ENCODE measurements at regions not wholly inside any gene's neighbourhood (a gene's known extent, or its start where the extent isn't known, plus 50 kb on each side); places are given as distances from the start of the nearest gene placed in this dataset.

- DNase-seq: no peak
Measured at GRCh38 chr3:110126065-110126464, 788.7 kb upstream of the DPPA4 start.

DNA sequence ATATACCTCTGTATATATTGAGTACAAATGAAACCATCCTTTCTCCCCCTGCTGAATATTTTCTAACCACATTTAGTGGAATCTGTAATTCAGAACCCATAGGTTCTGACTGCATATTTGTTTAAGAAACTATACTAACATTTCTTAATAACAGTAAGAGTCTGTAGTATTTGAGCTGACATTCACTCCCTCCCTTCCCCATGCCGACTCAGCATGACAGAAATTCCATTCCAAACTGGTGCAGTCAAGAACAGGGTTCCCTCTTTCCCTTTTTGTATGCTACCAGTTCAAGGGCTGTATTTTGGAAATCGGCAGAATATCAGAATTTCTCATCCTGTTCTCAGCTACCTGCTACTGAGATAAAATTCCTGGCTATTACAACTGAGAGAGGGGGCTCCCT is 796.6 kb upstream of the DPPA4 start:
- no peak for DNase-seq

GRCh38 chr3:110139048-110139447 is 801.7 kb upstream of the DPPA4 start:
- DNase-seq: no peak

GRCh38 chr3:110139821-110140220 is 802.5 kb upstream of the DPPA4 start:
- DNase-seq: no peak

GRCh38 chr3:110149763-110150162 is 812.4 kb upstream of the DPPA4 start:
- DNase-seq: no peak

GRCh38 chr3:110157221-110157620 is 819.9 kb upstream of the DPPA4 start:
- DNase-seq: no peak

DNA sequence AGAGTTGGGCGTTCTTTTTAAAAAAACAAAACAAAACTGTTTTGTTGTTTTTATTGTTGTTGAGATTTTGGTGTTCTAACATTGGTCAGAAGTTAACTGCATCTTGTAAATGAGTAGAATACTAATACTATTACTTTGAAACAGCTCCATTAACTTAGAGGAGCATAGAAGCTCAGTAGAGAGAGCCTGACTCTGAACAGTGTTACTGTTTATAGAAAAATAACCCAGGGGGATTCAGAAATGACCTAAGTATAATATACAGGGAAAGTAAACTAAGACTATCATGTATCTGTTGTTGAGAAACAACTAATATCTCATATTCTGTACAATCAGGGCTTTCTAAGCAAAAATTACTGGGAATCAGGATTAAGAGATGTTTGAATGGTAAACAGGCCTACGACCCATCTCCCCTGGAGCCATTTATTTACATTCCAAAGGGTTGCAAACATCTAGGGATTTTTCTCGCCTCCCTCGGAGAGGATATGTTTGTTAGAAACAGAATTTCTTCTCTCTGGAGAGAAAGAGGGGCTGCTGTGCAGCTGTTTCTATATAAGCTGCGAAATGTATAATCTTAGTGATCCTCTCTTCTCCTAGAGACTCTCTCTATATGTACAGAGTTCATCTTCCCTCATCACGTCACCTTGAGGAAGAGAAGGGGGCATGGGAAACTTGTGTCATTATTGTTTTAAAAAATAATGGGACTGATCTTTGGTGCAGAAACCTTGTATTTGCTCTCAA is 827.5 kb upstream of the DPPA4 start:
- no peak for DNase-seq

GRCh38 chr3:110165370-110165743 is 828.0 kb upstream of the DPPA4 start:
- no peak for DNase-seq

DNA sequence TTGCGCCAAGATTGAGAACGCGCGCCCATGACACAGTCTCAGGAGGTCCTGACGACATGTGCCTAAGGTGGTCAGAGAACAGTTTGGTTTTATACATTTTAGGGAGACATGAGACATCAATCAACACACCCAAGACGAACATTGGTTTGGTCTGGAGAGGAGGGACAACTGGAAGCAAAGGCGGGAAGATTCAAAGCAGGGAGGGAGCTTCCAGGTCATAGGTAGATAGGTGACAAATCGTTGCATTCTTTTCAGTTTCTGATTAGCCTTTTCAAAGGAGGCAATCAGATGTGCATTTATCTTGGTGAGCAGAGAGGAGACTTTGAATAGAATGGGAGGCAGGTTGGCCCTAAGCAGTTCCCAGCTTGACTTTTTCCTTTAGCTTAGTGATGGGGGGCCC is 828.4 kb upstream of the DPPA4 start:
- DNase-seq: no peak

GRCh38 chr3:110166791-110167190 is 829.4 kb upstream of the DPPA4 start:
- no peak for DNase-seq

DNA sequence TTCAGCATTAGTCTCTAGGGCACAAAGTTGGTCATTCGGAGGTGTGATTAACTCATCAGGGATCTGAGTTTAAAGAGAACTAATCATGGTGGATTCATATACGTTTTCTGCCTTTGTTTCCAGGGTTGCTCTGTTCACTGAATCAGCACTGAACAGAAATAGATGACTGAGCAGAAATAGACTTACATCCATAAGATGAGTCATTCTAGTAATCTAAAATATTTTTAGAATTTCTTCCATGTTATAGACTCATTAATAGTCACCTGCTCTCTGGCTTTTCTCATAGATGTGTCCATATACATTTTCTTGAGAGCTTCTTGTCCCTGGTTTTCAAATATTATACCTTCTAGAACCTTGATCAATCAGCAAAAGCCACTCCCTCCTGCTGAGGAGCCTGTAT is 837.6 kb upstream of the DPPA4 start:
- DNase-seq: no peak

DNA sequence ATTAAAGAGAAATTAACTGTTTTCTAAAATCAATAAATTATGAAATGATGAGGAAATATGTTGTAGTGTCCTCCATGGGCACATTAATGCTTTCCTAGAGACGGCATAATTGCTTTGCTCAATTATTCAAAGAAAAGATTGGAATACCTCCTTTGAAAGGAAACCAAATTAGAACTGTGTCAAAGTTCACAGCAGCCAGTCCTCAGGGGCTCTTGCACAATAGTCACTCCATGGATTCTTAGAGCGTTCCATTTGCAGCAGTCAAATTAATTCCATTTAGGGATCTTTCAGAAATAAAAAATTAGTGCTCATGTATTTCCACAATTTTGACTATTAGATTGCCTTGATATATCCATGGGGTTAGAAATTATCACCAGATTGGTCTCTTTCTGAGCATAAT is 841.6 kb upstream of the DPPA4 start:
- DNase-seq: no peak

DNA sequence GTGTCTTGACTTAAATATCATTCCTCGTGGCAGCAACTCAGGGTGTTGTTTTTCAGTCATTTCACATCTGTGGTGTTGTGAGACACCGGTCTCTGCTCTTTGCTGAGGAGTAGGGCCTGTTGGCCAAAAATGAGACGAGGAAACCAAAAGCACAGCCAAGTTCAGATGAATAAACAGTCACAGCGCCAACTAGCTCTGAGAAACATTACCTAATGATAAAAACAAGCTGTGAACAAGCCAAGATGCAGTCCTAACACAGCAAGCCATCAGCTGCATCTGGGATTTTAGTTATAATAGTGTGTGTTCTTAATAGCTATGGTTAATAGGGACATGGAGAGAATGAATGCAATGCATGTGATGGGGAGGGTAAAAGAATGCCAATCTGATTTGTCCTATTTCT is 843.4 kb upstream of the DPPA4 start:
- no peak for DNase-seq

DNA sequence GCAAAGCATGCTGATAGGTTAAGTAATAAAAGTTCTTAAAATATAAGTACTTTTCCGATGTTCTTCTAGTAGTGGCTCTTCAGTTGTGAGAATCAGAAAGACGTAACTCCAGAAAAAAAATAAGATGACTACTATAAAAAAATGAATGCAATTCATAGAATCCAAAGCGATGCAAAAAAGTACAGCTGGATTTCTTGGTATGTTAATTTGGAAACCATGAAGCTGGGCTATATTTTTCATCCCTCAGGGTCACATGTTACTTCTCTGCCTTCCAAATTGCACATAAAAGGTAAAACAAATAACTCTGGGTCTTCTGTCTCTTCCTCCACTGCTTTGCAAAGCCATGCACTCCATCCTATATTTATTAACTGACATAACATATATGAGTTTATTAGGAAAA is 843.9 kb upstream of the DPPA4 start:
- no peak for DNase-seq

- DNase-seq: no peak
Measured at GRCh38 chr3:110184536-110184935, 847.2 kb upstream of the DPPA4 start.

DNA sequence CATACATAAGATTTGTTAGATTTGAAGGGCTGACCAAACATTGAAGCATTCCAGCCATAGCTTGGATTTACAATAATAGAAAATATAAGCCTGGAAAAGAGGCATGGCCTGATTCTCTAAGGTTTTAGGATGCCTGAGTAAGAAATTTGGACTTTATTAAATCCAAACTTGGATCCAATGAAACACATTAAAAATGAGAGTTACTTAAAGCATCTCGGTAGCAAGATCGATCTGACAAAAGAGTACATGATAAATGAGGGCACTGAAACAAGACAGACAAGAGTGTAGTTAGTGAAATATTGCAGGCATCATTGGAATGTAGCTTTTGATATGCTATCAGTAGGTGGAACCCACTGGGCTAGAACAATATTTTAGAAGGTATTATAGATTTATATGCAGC is 855.7 kb upstream of the DPPA4 start:
- no peak for DNase-seq

- no peak for DNase-seq
Measured at GRCh38 chr3:110198717-110199587, 861.6 kb upstream of the DPPA4 start.

DNA sequence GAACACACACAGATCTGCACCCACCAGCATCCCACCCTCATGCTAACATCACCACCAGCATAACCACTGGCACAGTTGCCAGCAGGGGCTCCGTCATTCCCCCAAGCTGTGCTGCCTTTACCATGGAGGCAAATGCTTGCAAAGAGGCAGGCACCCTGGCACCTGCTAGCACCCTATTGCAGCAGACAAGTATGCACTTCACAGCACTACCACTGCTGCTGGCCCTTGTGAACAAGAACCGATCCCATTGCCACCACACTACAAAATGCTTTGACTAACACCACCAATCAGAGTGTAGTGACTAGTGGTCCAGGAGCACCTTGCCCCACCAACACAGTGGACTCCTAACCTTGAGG is 862.2 kb upstream of the DPPA4 start:
- no peak for DNase-seq

DNA sequence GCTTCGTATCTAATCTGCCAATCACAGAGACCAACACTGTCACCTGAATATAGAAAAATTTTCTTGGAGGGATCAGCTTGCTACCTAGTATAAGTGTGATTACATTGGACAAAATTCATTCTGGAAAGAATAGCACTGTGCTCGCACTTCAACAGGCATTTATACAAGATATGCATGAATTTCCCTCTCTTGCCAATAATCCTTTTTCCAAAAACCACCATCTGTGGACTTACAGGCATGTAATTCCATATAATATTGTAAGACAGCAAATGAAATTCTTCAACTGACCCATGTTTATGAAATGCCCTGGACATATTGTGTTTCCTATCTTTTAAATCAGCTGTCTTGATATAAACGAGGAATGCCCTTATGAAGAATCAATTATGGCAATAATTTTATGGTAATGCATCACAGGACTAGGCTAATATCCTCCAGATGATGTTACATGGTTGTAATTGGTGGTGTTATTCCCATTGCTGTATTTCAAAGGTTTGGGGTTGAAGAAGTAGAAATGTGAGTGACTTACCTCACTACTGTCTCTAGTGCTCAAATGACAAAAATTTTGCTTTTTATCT is 861.4 kb upstream of the NECTIN3 start:
- no peak for DNase-seq

GRCh38 chr3:110226645-110227044 is 845.0 kb upstream of the NECTIN3 start:
- DNase-seq: no peak

DNA sequence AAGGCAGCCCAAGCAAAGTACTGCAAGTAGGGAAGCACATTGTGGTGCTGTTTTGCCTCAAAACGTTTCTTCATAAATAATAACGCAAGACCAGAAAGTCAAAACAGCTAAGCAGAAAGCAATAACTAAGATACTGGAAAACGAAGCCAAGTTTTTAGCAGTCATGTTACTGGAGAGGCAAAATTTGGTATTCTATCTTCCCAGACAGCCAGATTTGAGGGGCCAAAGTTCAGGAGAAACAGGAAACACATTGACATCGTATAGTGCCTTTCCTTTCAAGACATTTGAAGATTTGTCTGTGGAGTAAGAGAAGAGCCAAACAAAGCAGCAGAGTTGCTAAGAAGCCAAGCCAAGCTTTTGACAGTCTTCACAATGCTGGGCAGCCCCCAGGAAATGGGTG is 843.6 kb upstream of the NECTIN3 start:
- no peak for DNase-seq

- no peak for DNase-seq
Measured at GRCh38 chr3:110234831-110235230, 836.8 kb upstream of the NECTIN3 start.

- no peak for DNase-seq
Measured at GRCh38 chr3:110236976-110237610, 834.5 kb upstream of the NECTIN3 start.

DNA sequence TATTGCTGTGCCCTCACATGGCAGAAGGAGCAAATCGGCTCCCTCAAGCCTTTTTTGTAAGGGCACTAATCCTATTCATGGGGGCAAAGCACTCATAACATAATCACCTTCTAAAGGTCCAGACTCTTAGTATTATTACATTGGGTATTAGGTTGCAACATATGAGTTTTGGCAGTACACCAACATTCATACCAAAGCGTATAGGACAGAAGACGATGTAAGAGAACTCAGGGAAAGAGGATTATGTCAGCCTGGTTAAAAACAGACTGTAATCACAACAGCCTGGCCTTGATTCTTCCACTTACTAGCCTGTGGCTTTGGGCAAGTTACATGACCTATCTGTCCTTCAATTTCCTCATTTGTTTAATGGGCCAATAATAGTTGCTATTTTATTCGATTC is 828.5 kb upstream of the NECTIN3 start:
- DNase-seq: no peak
